BLaER1 (cell line): ENCODE measurements at regions not wholly inside any gene's neighbourhood (a gene's known extent, or its start where the extent isn't known, plus 50 kb on each side); places are given as distances from the start of the nearest gene placed in this dataset.

Source experiments
- H3K27ac ChIP-seq: shearing (Covaris generic); formaldehyde crosslinking; 2 replicates; pipeline ENCODE4 v1.8.1; 2022
- H3K27me3 ChIP-seq: shearing (Covaris generic); formaldehyde crosslinking; 2 replicates; pipeline ENCODE4 v1.8.1; 2022
- H3K36me3 ChIP-seq: shearing (Covaris generic); formaldehyde crosslinking; 2 replicates; pipeline ENCODE4 v1.8.1; 2022
- H3K4me1 ChIP-seq: shearing (Covaris generic); formaldehyde crosslinking; 2 replicates; pipeline ENCODE4 v1.8.1; 2022
- H3K4me2 ChIP-seq: shearing (Covaris generic); formaldehyde crosslinking; 2 replicates; pipeline ENCODE4 v1.8.1; 2022
- H3K4me3 ChIP-seq: shearing (Covaris generic); formaldehyde crosslinking; 2 replicates; pipeline ENCODE4 v1.8.1; 2022
- H3K9ac ChIP-seq: shearing (Covaris generic); formaldehyde crosslinking; 2 replicates; pipeline ENCODE4 v1.8.1; 2022
- H3K9me3 ChIP-seq: shearing (Covaris generic); formaldehyde crosslinking; 2 replicates; pipeline ENCODE4 v1.8.1; 2022
- H4K20me1 ChIP-seq: shearing (Covaris generic); formaldehyde crosslinking; 2 replicates; pipeline ENCODE4 v1.8.1; 2022
- Cebpa-rat ChIP-seq: shearing (Covaris generic); IDR thresholded peaks from 2 replicates; pipeline ENCODE4 v1.8.1; 2022

DNA sequence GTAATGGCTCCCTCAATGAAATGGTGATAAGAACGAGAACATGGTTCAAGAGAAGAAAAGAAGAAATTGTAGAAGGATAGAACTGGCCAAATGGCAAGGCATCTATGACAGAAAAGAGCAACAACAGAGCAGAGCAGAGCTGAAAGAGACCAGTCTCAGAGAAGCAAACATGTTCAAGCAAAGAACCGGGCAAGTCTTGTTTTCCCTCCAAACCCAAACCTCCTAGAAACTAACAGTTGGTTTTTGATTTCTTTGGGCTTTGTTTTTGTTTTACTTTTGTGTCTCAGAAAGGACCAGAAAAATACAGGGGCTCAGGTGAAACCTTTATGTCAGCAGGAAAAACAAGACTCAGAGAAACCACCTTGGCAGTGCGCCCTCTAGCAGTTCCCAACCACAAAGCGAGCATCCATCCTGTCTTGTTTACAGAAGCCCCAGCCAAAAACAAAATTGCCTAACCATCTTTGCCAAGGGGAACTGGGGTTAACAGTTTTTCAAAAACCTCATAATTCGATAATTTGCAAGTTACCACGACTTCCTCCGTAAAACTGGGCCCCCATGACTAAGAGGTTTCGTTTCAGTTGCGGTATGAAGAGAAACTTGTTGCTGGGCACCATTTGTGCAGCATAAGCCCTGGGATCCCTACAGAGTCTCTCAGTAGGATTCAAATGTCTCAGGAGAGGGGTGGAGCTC, 159.2 kb upstream of the SLC24A5 start:
- no peaks in the 10 kb centered on the region for H3K4me1 ChIP-seq
- no peak overlapping the region for H3K4me3 ChIP-seq
- no peaks in the 10 kb centered on the region for H4K20me1 ChIP-seq
- H3K9me3 ChIP-seq, result no peaks in the 10 kb centered on the region
- H3K9ac ChIP-seq, result no peak overlapping the region
- TF ChIP-seq Cebpa-rat, result no peak
- H3K27ac ChIP-seq, result no peak overlapping the region
- no peaks in the 10 kb centered on the region for H3K36me3 ChIP-seq
- H3K4me2 ChIP-seq, result no peak overlapping the region
- H3K27me3 ChIP-seq, result no peaks in the 10 kb centered on the region

DNA sequence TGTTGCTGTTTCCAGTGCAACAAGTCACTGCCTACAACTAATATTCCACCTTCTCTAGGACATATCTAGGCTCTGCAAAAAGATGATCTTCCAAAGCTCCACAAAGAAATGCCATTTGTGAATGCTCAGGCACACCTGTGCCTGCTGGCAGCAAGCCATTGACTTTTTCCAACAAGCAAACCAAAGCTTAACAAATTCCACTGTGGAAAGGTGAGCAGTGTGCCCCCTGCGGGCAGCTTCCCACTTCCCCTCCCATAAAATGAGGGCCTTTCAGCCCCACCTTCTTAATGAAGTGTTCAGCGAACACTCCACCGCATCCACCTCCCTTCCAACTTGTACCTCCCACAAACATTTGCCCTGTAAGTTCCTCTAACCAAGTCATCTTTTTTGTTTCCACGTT, 157.5 kb upstream of the SLC24A5 start:
- no peaks in the 10 kb centered on the region for H3K36me3 ChIP-seq
- H3K4me1 ChIP-seq, result no peaks in the 10 kb centered on the region
- H3K4me3 ChIP-seq, result no peak overlapping the region
- H3K9me3 ChIP-seq, result no peaks in the 10 kb centered on the region
- no peak for TF ChIP-seq Cebpa-rat
- no peak overlapping the region for H3K4me2 ChIP-seq
- no peak overlapping the region for H3K27ac ChIP-seq
- no peaks in the 10 kb centered on the region for H4K20me1 ChIP-seq
- H3K9ac ChIP-seq, result no peak overlapping the region
- H3K27me3 ChIP-seq, result no peaks in the 10 kb centered on the region

DNA sequence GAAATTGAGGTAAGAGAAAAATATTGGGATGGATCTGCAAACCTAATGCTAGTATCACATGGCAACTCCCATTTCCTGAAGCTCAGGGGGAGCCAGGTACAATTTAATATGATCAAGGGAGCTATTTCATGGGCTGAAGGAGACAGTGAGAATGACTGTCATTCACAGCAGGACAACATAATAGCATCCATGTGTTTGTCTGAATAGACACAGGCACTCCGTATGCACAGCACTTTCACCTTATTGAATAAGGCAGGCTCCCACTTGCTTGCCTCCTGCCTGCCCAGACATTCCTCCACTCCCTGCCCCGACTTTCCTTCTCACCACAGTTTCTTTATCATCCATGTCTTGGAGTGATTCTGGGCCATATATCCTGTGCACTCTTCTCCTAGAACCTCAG, 156.6 kb upstream of the SLC24A5 start:
- Histone ChIP-seq H3K4me1 (peaks cover 1% of the 10 kb centered on the region; the same call in 1 of the 2 replicates), H3K4me2 (no peak overlapping the region), H3K9me3 (no peaks in the 10 kb centered on the region), H3K27me3 (no peaks in the 10 kb centered on the region), H3K9ac (no peak overlapping the region), H4K20me1 (no peaks in the 10 kb centered on the region), H3K36me3 (no peaks in the 10 kb centered on the region), H3K27ac (no peak overlapping the region), H3K4me3 (no peak overlapping the region)
- TF ChIP-seq Cebpa-rat, result no peak

DNA sequence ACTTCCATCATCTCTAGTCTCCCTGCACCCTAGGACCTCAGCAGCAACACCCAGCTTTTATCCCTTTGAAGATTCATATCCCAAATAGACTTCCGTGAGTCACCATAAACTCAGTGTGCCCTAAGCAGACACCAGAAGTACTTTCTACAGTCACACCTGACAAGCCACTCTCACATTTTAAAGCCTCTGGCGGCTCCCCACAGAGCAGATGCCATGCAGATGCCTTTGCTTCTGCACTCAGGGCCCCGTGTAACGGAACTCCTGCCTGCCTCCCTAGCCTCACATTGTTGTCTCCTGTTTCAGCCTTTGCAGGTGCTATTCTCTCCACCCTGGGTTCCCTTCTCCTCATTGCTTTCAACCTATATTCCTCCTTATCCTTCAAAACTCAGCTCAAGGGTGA, 155.5 kb upstream of the SLC24A5 start:
- H3K4me1 ChIP-seq, result peaks cover 8% of the 10 kb centered on the region
- no peak for TF ChIP-seq Cebpa-rat
- no peak overlapping the region for H3K4me2 ChIP-seq
- H3K9ac ChIP-seq, result no peak overlapping the region
- no peaks in the 10 kb centered on the region for H4K20me1 ChIP-seq
- no peaks in the 10 kb centered on the region for H3K9me3 ChIP-seq
- no peaks in the 10 kb centered on the region for H3K36me3 ChIP-seq
- no peak overlapping the region for H3K27ac ChIP-seq
- no peaks in the 10 kb centered on the region for H3K27me3 ChIP-seq
- no peak overlapping the region for H3K4me3 ChIP-seq

DNA sequence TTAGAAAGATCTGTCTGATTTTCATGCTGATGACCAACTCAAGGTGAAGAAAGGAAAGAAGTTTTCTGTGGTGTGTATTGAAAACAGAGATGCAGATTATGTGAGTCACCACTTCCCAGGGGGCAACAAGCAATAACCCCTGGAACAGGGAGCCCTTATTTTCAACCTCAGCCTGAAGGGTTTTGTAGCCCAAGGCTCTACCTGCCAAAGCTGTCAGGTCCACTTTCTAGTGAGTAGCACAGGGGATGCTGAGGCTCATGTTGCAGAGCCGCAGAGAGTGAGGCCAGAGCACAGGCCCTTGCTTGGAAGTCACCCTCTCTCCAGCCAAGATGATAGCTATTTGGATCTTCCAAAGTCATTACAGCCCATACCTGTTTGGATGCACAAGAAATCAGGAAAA, 152.2 kb upstream of the SLC24A5 start:
- Histone ChIP-seq H4K20me1 (no peaks in the 10 kb centered on the region), H3K27ac (no peak overlapping the region), H3K9ac (no peak overlapping the region), H3K4me2 (no peak overlapping the region), H3K36me3 (no peaks in the 10 kb centered on the region), H3K4me1 (peaks cover 8% of the 10 kb centered on the region), H3K27me3 (no peaks in the 10 kb centered on the region), H3K9me3 (no peaks in the 10 kb centered on the region), H3K4me3 (no peak overlapping the region)
- TF ChIP-seq Cebpa-rat, result no peak

DNA sequence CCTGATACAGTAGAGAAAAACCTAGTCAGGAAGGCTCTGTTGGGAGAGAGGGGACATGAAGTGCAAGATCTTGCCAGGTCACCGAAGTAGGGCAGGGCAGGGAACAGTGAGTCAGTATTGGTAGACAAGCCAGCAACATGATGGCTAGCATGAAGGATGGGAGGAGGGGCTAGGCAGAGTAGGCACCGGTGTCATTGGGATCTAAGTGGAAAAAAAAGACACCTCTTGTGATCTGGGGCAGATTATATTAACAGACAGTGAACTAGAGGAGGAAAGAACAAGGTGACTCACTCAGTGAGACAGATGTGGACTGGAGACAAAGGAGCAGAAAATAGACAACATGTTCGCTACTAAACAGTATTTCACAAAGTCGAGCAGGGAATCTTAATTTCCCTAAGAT, 149.2 kb upstream of the SLC24A5 start:
- H4K20me1 ChIP-seq, result no peaks in the 10 kb centered on the region
- H3K4me2 ChIP-seq, result no peak overlapping the region
- no peaks in the 10 kb centered on the region for H3K27me3 ChIP-seq
- H3K9me3 ChIP-seq, result no peaks in the 10 kb centered on the region
- no peak overlapping the region for H3K27ac ChIP-seq
- H3K4me3 ChIP-seq, result no peak overlapping the region
- H3K9ac ChIP-seq, result no peak overlapping the region
- no peak for TF ChIP-seq Cebpa-rat
- no peaks in the 10 kb centered on the region for H3K36me3 ChIP-seq
- H3K4me1 ChIP-seq, result peaks cover 8% of the 10 kb centered on the region

DNA sequence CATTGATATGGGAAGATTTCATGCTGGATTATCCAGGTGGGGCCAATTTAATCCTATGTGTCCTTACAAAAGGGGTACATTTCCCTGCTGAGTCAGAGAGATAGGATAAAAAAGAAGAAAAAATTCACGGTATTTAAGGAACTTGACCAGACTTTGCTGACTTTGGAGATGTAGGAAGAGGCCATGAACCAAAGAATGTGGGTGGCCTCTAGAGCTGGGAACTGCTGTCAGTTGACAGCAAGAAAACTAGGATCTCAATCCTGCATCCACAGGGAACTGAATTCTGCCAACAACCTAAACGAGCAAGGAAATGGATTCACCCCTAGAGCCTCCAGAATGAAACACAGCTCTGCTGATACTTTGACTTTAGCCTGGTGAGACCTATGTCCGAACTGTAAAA, 148.1 kb upstream of the SLC24A5 start:
- no peaks in the 10 kb centered on the region for H3K9me3 ChIP-seq
- no peak overlapping the region for H3K4me2 ChIP-seq
- no peak for TF ChIP-seq Cebpa-rat
- no peaks in the 10 kb centered on the region for H3K36me3 ChIP-seq
- H3K27ac ChIP-seq, result no peak overlapping the region
- no peaks in the 10 kb centered on the region for H4K20me1 ChIP-seq
- H3K4me3 ChIP-seq, result no peak overlapping the region
- H3K27me3 ChIP-seq, result no peaks in the 10 kb centered on the region
- H3K4me1 ChIP-seq, result peaks cover 8% of the 10 kb centered on the region
- no peak overlapping the region for H3K9ac ChIP-seq

DNA sequence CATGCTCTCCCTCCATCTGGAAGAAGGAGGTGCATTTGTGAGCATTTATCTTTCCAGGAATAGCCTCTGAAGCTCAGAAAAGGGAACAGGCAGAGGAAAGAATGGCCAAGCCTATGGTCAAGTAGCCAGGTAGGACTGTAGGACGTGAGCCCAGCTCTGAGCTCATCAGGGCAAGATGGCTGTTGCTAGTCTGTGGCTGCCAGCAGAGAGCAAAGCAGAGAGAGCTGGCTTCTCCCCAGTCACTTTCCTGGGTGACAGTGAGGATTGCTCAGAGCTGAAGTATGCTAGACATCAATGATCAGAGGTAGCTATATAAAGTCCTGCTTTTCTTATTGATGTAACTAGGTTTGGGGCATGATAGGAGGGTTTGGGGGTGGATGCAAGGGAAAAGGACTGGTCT, 146.1 kb upstream of the SLC24A5 start:
- no peaks in the 10 kb centered on the region for H3K27me3 ChIP-seq
- no peak for TF ChIP-seq Cebpa-rat
- no peak overlapping the region for H3K4me2 ChIP-seq

DNA sequence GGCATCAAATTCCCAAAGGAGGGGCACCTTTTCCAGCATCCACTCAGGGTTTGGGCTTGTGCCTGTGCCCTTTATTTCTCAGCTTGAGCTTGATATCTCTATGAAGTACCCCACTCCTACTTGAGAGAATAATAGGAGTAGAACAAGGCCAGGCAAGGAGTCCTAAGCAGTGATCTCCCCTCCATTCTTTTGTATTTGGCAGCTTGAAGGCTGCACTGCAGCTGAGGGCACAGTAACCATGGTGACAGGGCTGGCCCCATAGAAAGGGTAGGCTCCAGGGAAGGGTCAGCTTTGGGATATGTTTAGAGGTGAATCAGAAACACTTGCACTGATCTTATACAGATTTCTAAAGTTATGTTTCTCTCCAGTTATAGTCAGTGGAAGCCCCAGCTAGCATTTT, 145.4 kb upstream of the SLC24A5 start:
- TF ChIP-seq Cebpa-rat, result no peak
- Histone ChIP-seq H3K9me3 (no peaks in the 10 kb centered on the region), H3K4me3 (no peak overlapping the region), H3K27me3 (no peaks in the 10 kb centered on the region), H3K4me1 (no peaks in the 10 kb centered on the region), H3K36me3 (no peaks in the 10 kb centered on the region), H3K9ac (no peak overlapping the region), H3K4me2 (no peak overlapping the region), H3K27ac (no peak overlapping the region), H4K20me1 (no peaks in the 10 kb centered on the region)

More for the DNA sequence above, 146.1 kb upstream of the SLC24A5 start:
- Histone ChIP-seq H3K4me3 (no peak overlapping the region), H3K27ac (no peak overlapping the region), H3K4me1 (peaks cover 2% of the 10 kb centered on the region), H4K20me1 (no peaks in the 10 kb centered on the region), H3K36me3 (no peaks in the 10 kb centered on the region), H3K9ac (no peak overlapping the region), H3K9me3 (no peaks in the 10 kb centered on the region)

DNA sequence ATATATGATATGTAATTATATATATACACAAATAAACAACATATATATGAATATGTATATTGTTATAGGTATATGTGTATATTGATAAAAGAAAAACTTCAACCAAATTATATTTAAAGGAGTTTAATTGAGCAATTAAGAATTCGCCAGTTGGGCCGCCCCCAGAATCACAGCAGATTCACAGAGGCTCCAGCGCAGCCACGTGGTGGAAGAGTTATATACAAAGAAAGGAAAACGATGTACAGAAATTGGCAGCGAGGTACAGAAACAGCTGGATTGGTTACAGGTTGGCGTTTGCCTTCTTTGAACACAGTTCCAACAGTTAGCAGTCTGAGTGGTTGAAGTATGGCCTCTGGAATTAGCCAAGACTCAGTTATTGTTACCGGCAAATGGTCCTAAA, 137.3 kb upstream of the SLC24A5 start:
- Histone ChIP-seq H3K27ac (no peak overlapping the region), H3K36me3 (no peaks in the 10 kb centered on the region), H3K4me2 (no peak overlapping the region), H3K4me3 (no peak overlapping the region), H3K9me3 (no peaks in the 10 kb centered on the region), H3K4me1 (peaks cover 8% of the 10 kb centered on the region), H4K20me1 (no peaks in the 10 kb centered on the region), H3K9ac (no peak overlapping the region), H3K27me3 (no peaks in the 10 kb centered on the region)
- no peak for TF ChIP-seq Cebpa-rat

DNA sequence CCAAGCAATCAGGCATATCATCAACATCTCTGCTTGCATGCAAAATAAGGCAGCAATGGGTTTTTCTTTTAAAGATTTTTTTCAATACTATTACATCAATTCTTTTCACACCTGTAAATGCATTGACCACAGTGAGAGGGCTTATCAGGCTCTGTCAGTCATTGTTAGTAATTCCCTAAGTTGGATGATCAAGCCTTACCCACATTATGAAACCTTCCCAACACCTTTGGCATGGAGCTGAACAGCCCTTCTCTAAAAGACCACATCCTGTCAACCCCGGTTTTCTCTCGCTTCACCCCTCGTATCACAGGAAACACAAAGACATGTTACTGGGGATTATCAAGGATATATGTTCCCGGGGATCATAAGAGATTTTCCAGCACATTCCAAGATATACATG, 135.2 kb upstream of the SLC24A5 start:
- no peaks in the 10 kb centered on the region for H4K20me1 ChIP-seq
- H3K27me3 ChIP-seq, result no peaks in the 10 kb centered on the region
- no peak overlapping the region for H3K27ac ChIP-seq
- no peaks in the 10 kb centered on the region for H3K36me3 ChIP-seq
- H3K9me3 ChIP-seq, result no peaks in the 10 kb centered on the region
- H3K9ac ChIP-seq, result no peak overlapping the region
- no peak overlapping the region for H3K4me2 ChIP-seq
- no peak for TF ChIP-seq Cebpa-rat
- peaks cover 8% of the 10 kb centered on the region for H3K4me1 ChIP-seq
- H3K4me3 ChIP-seq, result no peak overlapping the region
